ENCODE measurements at regions not wholly inside any gene's neighbourhood (a gene's known extent, or its start where the extent isn't known, plus 50 kb on each side); places are given as distances from the start of the nearest gene placed in this dataset.
"Not testable (repeated sequence)": the region's sequence is repeated elsewhere in the genome, so short reads cannot be mapped to it uniquely, and the experiment has no call there.

GRCh38 chr3:76537857-76538256, 502.0 kb upstream of the ROBO2 start:
- not testable (repeated sequence) for DNase-seq

GRCh38 chr3:76547674-76548073, 492.2 kb upstream of the ROBO2 start:
- no peak for DNase-seq

GRCh38 chr3:76550522-76551201, 489.2 kb upstream of the ROBO2 start:
- DNase-seq = no peak

- no peak for DNase-seq
Measured at GRCh38 chr3:76551739-76552138, 488.2 kb upstream of the ROBO2 start.

GRCh38 chr3:76552653-76553052, 487.2 kb upstream of the ROBO2 start:
- no peak for DNase-seq

DNA sequence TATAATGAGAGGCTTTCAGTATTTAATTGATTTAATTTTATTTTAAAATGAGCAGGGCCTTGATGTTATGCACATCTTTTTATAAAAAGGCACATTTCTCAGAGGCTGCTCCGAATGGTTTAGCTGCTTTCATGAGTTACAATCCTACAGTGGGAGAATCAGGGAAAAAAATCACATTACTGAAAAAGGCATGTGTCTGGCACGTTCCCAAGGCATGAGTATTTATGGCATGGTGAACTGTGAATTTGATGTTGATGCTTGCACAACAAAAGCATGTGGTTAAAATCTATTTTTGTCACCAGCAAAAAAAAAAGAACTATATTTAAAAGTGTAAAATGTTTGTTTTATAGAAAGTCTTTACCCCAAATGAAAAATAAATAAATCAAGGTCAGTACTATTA, 485.2 kb upstream of the ROBO2 start:
- DNase-seq = no peak

- no peak for DNase-seq
Measured at GRCh38 chr3:76561494-76562236, 478.2 kb upstream of the ROBO2 start.

DNA sequence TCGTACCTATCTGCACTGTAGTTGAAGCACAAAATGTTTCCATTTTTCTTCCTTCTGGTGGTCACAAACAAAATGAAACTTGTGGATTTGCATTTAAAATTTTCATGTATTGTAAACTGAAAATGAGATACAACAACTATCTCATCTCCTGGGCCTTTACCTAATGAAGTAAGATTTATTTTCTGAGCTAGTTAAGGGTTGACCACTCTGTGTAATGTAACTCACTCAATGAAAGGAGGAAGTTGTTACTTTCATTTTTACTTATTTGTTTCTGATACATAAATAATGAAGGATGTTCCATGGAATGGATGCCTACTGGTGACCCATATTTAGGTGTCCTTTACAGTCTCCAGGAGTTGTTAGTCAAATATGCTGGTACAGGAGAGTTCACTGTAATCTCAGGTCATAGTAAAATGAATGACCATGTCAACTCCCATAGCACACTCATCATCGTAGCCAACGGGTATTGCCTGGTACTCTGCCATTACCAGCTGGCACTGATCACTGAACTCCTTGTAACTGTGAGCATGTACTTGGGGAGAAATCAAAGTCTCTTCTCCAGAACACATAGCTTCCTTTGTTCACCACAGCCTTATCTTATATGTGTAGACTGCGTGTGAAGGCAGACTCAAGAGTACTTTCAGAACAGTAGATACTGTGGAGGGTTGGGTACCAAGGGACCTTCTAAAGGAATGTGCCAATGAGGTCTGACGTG, 474.2 kb upstream of the ROBO2 start:
- DNase-seq = no peak

DNA sequence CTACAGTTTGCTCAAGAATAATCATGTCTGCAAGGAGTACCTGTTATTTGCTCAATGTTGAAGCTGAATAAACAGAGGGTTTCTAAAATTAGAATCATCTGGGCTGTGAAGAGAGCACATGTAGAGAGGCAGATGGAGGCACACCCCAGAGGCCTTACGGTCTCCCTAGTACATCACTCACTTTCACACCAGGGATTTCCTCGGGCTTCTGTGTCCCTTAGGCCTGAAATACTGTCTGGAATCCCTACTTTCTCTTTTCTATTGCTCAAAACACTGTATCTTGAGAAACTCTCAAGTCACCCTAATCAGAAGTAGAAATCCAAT, 473.7 kb upstream of the ROBO2 start:
- DNase-seq = no peak

GRCh38 chr3:76566904-76567303, 473.0 kb upstream of the ROBO2 start:
- no peak for DNase-seq

DNA sequence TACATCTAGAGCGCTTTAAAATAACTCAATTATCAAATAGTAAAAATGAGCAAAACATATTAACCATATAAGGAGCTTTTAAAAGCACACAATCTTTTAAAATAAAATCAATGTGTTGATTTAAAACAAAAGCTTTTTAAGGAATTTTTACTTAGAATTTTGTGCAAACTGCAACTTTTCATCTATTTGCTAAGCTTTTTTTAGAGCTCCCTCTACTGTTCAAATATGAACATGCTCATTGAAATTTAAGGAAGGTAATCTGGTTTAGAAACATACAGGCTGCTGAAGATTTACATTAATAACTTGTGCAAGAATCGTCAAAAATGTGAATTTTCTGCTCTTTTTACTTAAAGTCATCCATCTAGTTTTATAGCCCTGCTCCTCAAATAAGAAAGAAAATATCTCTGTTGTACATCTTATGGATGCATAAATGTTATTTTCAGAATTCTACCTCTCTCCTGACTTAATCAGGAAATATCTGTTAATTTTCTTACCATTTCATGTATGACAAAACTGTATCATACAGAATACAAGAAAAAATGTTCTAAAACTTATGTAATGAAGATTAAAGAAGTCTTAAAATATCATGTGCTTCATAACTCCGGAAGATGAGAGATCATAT, 469.4 kb upstream of the ROBO2 start:
- peak in 1 of 2 donors; percentile 31 for DNase-seq

- DNase-seq = no peak
Measured at GRCh38 chr3:76576201-76576600, 463.7 kb upstream of the ROBO2 start.

DNA sequence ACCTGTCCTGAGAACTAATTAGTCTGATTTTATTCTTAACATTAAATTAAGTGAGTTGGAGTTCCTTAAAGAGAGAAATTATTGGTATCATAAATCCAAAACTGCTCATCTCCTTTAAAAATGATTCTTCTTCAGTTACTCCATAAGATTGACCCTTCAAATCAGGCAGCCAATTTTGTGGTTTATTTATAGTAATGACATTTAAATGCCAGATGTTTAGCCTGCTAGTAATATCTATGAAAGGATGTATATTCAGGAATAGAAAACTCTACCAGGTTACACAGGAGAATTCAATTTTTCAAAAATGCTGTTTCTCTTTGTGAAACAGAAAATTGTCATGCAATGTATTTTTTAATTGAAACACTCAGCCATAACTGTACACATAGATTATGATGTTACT, 457.8 kb upstream of the ROBO2 start:
- no peak for DNase-seq

GRCh38 chr3:76582632-76583378, 457.1 kb upstream of the ROBO2 start:
- no peak for DNase-seq

- DNase-seq = peak in 1 of 2 donors; percentile 3
Measured at GRCh38 chr3:76585794-76586392, 454.0 kb upstream of the ROBO2 start.

GRCh38 chr3:76586471-76586870, 453.4 kb upstream of the ROBO2 start:
- no peak for DNase-seq

DNA sequence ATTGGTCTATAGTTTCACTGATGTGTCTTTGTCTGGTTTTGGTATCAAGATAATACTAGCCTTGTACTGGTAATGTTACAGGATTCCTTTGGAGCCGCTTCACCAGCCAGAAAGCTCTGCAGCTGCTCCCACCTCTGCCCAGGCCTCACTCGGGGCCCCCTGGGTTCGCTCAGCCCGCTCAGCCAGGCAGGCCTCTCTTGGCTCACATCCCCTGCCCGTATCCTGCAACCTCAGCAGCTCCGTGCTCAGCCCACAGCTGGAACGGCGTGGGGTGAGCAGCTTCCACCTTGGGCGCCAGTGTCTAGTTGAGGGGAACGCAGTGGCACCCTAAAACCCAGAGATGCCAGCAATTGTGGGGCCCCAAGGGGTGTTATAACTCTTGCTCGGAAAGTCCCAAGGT, 429.7 kb upstream of the ROBO2 start:
- DNase-seq = no peak

- no peak for DNase-seq
Measured at GRCh38 chr3:76615719-76616118, 424.2 kb upstream of the ROBO2 start.

- no peak for DNase-seq
Measured at GRCh38 chr3:76624164-76624563, 415.7 kb upstream of the ROBO2 start.

DNA sequence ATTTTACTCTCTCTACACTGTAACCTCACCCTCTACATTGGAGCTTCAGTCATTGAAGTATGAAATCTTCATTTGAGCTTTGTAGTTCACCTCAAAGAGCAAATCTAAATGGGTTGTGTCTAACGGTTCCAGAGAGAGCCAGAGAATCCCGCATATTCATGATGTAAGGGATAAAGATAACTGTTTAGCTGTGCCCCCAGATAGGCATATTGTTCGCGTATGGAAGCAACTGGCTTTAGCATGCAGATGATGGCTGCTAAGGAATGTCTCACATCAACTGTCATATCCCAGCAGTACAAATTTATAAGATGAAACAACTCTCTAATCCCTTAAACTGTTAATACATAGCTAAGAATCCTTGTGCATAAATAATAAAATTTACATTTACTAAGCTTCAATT, 412.7 kb upstream of the ROBO2 start:
- no peak for DNase-seq

GRCh38 chr3:76631251-76631650, 408.6 kb upstream of the ROBO2 start:
- no peak for DNase-seq

DNA sequence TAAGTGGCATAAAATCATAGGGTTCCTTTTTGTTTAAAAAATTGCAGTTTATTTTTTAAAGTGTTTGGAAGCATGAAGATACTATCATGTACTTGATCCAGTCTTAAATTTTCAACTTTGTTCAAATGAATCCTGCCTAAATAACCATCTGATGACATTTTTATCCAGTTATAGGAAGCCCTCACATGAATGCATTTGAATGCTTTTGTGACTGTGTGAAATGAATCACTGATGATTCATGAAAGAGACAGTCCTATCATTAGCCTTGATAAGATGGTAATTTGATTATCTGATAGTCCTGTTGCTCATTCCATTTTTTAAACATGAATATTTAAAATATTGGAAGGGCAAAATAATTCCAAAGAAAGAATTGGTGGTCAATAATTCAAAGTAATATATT, 401.9 kb upstream of the ROBO2 start:
- DNase-seq = no peak
